ENCODE measurements at regions not wholly inside any gene's neighbourhood (a gene's known extent, or its start where the extent isn't known, plus 50 kb on each side); places are given as distances from the start of the nearest gene placed in this dataset.

GRCh38 chr2:105592288-105592687 is 152.4 kb upstream of the NCK2 start (continued):
- TF ChIP-seq, protein P1, sequence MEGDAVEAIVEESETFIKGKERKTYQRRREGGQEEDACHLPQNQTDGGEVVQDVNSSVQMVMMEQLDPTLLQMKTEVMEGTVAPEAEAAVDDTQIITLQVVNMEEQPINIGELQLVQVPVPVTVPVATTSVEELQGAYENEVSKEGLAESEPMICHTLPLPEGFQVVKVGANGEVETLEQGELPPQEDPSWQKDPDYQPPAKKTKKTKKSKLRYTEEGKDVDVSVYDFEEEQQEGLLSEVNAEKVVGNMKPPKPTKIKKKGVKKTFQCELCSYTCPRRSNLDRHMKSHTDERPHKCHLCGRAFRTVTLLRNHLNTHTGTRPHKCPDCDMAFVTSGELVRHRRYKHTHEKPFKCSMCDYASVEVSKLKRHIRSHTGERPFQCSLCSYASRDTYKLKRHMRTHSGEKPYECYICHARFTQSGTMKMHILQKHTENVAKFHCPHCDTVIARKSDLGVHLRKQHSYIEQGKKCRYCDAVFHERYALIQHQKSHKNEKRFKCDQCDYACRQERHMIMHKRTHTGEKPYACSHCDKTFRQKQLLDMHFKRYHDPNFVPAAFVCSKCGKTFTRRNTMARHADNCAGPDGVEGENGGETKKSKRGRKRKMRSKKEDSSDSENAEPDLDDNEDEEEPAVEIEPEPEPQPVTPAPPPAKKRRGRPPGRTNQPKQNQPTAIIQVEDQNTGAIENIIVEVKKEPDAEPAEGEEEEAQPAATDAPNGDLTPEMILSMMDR (IDR thresholded peaks at IDR 0.05 in 2 of 3, conservative IDR thresholded peaks at IDR 0.05 in 1 of 3; ENCODE audit: borderline replicate concordance in 1 of 3, insufficient read depth in 1 of 3, low read depth in 2 of 3, low read length in 2 of 3) = no peak
- TF ChIP-seq POLR2A (IDR thresholded peaks at IDR 0.05; ENCODE audit: borderline replicate concordance, extremely low read depth, insufficient read depth, insufficient read length) = no peak
- TF ChIP-seq, protein P2, sequence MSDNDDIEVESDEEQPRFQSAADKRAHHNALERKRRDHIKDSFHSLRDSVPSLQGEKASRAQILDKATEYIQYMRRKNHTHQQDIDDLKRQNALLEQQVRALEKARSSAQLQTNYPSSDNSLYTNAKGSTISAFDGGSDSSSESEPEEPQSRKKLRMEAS (IDR thresholded peaks at IDR 0.05) = no peak

DNA sequence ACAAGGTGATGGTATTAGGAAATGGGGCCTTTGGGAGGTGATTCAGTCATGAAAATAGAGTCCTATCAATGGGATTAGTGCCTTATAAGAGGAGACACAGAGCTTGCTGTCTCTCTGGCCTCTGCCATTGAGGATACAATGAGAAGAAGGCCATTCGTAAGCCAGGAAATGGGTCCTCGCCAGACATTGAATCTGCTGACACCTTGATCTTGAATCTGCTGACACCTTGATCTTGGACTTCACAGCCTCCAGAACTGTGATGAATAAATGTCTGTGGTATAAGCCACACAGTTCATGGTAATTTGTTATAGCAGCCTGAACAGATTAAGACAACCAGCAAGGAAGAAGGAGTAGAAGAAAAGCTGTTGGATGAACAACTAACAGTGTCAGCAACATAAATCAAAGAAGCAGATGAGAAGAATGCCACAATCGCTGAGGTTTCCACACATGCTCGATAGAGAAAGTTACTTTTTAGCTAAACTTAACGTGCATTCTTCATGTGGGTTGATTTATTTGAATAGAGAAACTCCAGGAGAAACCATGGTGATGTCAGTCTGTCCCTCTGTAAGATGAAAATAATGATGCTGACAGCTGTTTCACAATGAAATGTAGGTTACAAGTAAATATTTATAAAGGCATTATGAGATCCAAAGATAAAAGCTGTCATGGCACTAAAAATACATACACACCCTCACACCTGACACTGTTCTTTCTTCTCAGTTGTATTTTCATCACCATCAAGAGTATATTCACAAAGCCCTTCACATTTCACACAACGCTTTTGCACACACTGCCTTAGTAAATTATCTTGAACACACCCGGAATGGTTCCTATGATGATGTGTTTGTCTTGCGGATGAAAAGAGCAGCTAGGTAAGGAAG is 153.7 kb upstream of the NCK2 start:
- H3K36me3 ChIP-seq (ENCODE audit: control insufficient read depth in 1 of 2, insufficient read depth in 2 of 2, low read length in 2 of 2) = no peaks in the 10 kb centered on the region
- no peaks in the 10 kb centered on the region for H4K20me1 ChIP-seq (ENCODE audit: insufficient read depth)
- H2AFZ ChIP-seq (ENCODE audit: low read depth, low read length, poor library complexity, severe bottlenecking) = no peak overlapping the region
- ChIA-PET POLR2A (no interaction called here), RAD21 (ENCODE audit: low non-redundant PET in 1 of 2, low total read pairs in 2 of 2, uncharacterized antibody in 2 of 2, unreplicated experiment in 2 of 2) (no interaction called here), CTCF (no interaction called here)
- H3K27me3 ChIP-seq (ENCODE audit: insufficient read depth, low read length) = no peaks in the 10 kb centered on the region
- H3K4me2 ChIP-seq (ENCODE audit: low read length) = no peak overlapping the region
- no peaks in the 10 kb centered on the region for H3K9me2 ChIP-seq (ENCODE audit: insufficient read depth)
- peaks cover 0 to 11% of the 10 kb centered on the region in 2 experiments; a peak in 2 of 4 replicates for H3K4me1 ChIP-seq (ENCODE audit: control insufficient read depth in 1 of 2, insufficient read depth in 2 of 2, low read length in 2 of 2)
- no peak overlapping the region for H3K4me3 ChIP-seq (replicated peaks in 1 of 2; ENCODE audit: low read depth in 1 of 2, low read length in 2 of 2)
- no peaks in the 10 kb centered on the region for H3K79me2 ChIP-seq (ENCODE audit: insufficient read depth, low read length)
- H3K9ac ChIP-seq (ENCODE audit: low read length) = no peak overlapping the region
- peaks cover 0 to 4% of the 10 kb centered on the region in 2 experiments; a peak in 2 of 4 replicates for H3K9me3 ChIP-seq (ENCODE audit: control insufficient read depth in 1 of 2, insufficient read depth in 1 of 2, low read depth in 1 of 2, low read length in 2 of 2)
- BruUV-seq (replicated peaks) = no TSS peak
- no peak overlapping the region for H3K27ac ChIP-seq (ENCODE audit: low read depth, low read length)
- ATAC-seq (no peak), DNase-seq (ENCODE audit: low read depth, low spot score) (no peak)
- TF ChIP-seq SP1 (IDR thresholded peaks at IDR 0.05; ENCODE audit: low read depth) (no peak), ELF1 (IDR thresholded peaks at IDR 0.05; ENCODE audit: borderline replicate concordance, low read depth) (no peak), YY1 (IDR thresholded peaks at IDR 0.05; ENCODE audit: extremely low read depth, insufficient replicate concordance, low read depth, low read length) (no peak), POLR2A (IDR thresholded peaks at IDR 0.05; ENCODE audit: borderline replicate concordance, extremely low read depth, insufficient read depth, insufficient read length) (no peak), SRF (IDR thresholded peaks at IDR 0.05; ENCODE audit: low read depth) (no peak), TCF7L2 (IDR thresholded peaks at IDR 0.05; ENCODE audit: borderline replicate concordance, extremely low read depth, insufficient read depth, insufficient read length) (no peak), SIN3A (IDR thresholded peaks at IDR 0.05; ENCODE audit: low read depth) (no peak)
- TF ChIP-seq, protein P1 (IDR thresholded peaks at IDR 0.05 in 2 of 3, conservative IDR thresholded peaks at IDR 0.05 in 1 of 3; ENCODE audit: borderline replicate concordance in 1 of 3, insufficient read depth in 1 of 3, low read depth in 2 of 3, low read length in 2 of 3) = no peak
- intact Hi-C loops (cut with micrococcal nuclease) = no loop called here

Data from HCT116 (cell line).